Endodermal cell (in vitro differentiated cells): ENCODE measurements at regions not wholly inside any gene's neighbourhood (a gene's known extent, or its start where the extent isn't known, plus 50 kb on each side); places are given as distances from the start of the nearest gene placed in this dataset.

ENCODE experiments used
- DNase-seq: peaks from one replicate; pipeline ENCODE4 v3.0.0-alpha.2; 2017
- H3K27ac ChIP-seq: 2 replicates; pipeline ENCODE4 v1.5.1; 2013; ENCODE audit warnings: mild to moderate bottlenecking, low read depth, low read length, moderate library complexity
- H3K27me3 ChIP-seq: 2 replicates; pipeline ENCODE4 v1.6.1; 2013; ENCODE audit warnings: mild to moderate bottlenecking, low read length, moderate library complexity; ENCODE audit not compliant: insufficient read depth, control insufficient read depth, poor library complexity, severe bottlenecking
- H3K36me3 ChIP-seq: 2 replicates; pipeline ENCODE4 v1.7.0; 2013; ENCODE audit warnings: mild to moderate bottlenecking, low read length, moderate library complexity; ENCODE audit not compliant: control insufficient read depth, insufficient read depth
- H3K4me1 ChIP-seq: one replicate; pipeline ENCODE4 v1.7.0; 2013; ENCODE audit warnings: low read length; ENCODE audit not compliant: control insufficient read depth, insufficient read depth
- H3K4me3 ChIP-seq: 2 replicates; pipeline ENCODE4 v1.5.1; 2013; ENCODE audit warnings: mild to moderate bottlenecking, low read length, moderate library complexity
- H3K9ac ChIP-seq: 2 replicates; pipeline ENCODE4 v1.6.1; 2013; ENCODE audit warnings: mild to moderate bottlenecking, low read length, moderate library complexity; ENCODE audit not compliant: poor library complexity, severe bottlenecking; ENCODE audit errors: extremely low read depth
- H3K9me3 ChIP-seq: 2 replicates; pipeline ENCODE4 v1.6.1; 2013; ENCODE audit warnings: mild to moderate bottlenecking, low read length, moderate library complexity; ENCODE audit not compliant: control insufficient read depth
- H3K27ac Mint-ChIP-seq: 2 replicates; pipeline ENCODE4 v1.8.0; 2020; ENCODE audit warnings: mixed read lengths
- H3K27me3 Mint-ChIP-seq: 2 replicates; pipeline ENCODE4 v1.8.0; 2021; ENCODE audit warnings: mild to moderate bottlenecking, mixed read lengths; ENCODE audit not compliant: insufficient read depth
- H3K36me3 Mint-ChIP-seq: 2 replicates; pipeline ENCODE4 v1.8.0; 2020; ENCODE audit warnings: low read depth, mixed read lengths
- H3K4me1 Mint-ChIP-seq: 2 replicates; pipeline ENCODE4 v1.8.0; 2020; ENCODE audit warnings: mixed read lengths
- H3K4me3 Mint-ChIP-seq: 2 replicates; pipeline ENCODE4 v1.8.0; 2020; ENCODE audit warnings: mild to moderate bottlenecking, moderate library complexity, mixed read lengths
- H3K9me3 Mint-ChIP-seq: 2 replicates; pipeline ENCODE4 v1.8.0; 2020; ENCODE audit warnings: mild to moderate bottlenecking, mixed read lengths
- CTCF ChIP-seq: fragments of 200-600 bp; sonication (generic); conservative IDR thresholded peaks from 2 replicates; pipeline ENCODE4 v1.5.0; 2021; ENCODE audit warnings: antibody characterized with exemption, mild to moderate bottlenecking
- WGBS, 2 experiments: methylation state at CpG; one replicate each; pipeline versions ENCODE4 v1.1.5 to v1.1.7; 2013; ENCODE audit warnings: missing lambda C conversion rate in 2 of 2, mixed read lengths in 1 of 2; ENCODE audit not compliant: insufficient coverage in 1 of 2, insufficient read length in 1 of 2; 5-methylcytosine and 5-hydroxymethylcytosine counted together

DNA sequence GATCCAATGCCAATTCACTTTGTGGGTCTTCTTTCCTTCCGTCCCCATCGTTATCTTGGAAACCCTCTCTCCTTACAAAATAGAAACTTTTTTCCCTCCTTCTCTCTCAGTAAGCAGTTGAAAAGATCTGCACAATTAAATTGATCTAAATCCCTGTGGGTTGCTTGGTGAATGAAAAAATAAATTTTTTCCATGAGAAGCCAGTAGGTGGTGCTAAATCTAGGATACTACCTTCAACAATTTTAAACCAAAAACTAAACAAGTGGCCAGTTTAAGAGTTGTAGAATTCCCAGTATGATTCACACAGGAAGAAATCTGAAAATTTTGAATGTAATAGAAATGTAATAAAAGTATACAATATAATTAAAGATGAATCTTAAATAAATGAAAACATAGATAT lies 990.3 kb upstream of the ZNF722 start:
- no peak for DNase-seq
- no peaks in the 10 kb centered on the region for H3K36me3 ChIP-seq
- TF ChIP-seq CTCF: peak; percentile 59
- Mint-ChIP-seq H3K27ac (no peak overlapping the region), H3K4me3 (no peak overlapping the region), H3K27me3 (no peaks in the 10 kb centered on the region), H3K4me1 (no peaks in the 10 kb centered on the region), H3K36me3 (peaks cover 5% of the 10 kb centered on the region), H3K9me3 (peaks cover 87% of the 10 kb centered on the region)
- no peak overlapping the region for H3K4me3 ChIP-seq
- H3K27ac ChIP-seq: no peak overlapping the region
- H3K9ac ChIP-seq: no peak overlapping the region
- peaks cover 80% of the 10 kb centered on the region for H3K9me3 ChIP-seq
- H3K27me3 ChIP-seq: no peaks in the 10 kb centered on the region
- WGBS, 2 experiments: 76 to 100% methylated on average over 2 of the region's 2 CpGs
- H3K4me1 ChIP-seq: no peaks in the 10 kb centered on the region

- peaks cover 91% of the 10 kb centered on the region for H3K9me3 Mint-ChIP-seq
- H3K36me3 Mint-ChIP-seq: peaks cover 6% of the 10 kb centered on the region
- no peak for DNase-seq
- no peak overlapping the region for H3K9ac ChIP-seq
- no peaks in the 10 kb centered on the region for H3K4me1 ChIP-seq
- H3K4me3 ChIP-seq: no peak overlapping the region
- no peaks in the 10 kb centered on the region for H3K27me3 Mint-ChIP-seq
- no peaks in the 10 kb centered on the region for H3K27me3 ChIP-seq
- no peaks in the 10 kb centered on the region for H3K4me1 Mint-ChIP-seq
- H3K27ac Mint-ChIP-seq: no peak overlapping the region
- no peak overlapping the region for H3K27ac ChIP-seq
- TF ChIP-seq CTCF: no peak
- H3K4me3 Mint-ChIP-seq: no peak overlapping the region
- peaks cover 81% of the 10 kb centered on the region for H3K9me3 ChIP-seq
- H3K36me3 ChIP-seq: no peaks in the 10 kb centered on the region
- 79 to 86% methylated on average over 4 to 7 of the region's 7 CpGs for WGBS, 2 experiments
These were observed 988.9 kb upstream of the ZNF722 start for GRCh38 chr7:63009771-63010170.

DNA sequence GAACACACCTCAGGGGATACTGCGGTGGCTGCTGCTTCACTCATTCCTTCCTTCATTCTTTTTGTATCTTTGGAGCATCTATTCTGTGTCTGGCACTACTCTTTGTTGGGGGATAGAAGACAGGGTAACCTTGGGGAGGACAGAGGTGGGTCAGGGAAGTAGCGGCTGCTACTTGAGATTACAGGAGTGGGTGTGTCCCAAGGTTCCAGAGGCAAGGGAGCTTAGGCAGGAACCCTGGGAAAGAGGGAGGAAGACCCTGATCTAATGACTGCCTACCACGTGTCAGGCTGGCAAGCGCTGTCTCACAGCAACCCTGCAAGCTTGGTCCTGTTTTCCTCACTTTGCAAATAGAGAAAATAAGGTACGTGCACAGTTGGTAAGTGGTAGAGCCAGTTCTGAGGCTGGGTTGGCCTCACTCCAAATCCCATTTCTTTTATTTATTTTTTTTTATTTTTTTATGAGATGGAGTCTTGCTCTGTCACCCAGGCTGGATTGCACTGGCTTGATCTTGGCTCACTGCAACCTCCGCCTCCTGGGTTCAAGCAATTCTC lies 985.9 kb upstream of the ZNF722 start:
- TF ChIP-seq CTCF: no peak
- Mint-ChIP-seq H3K27ac (no peak overlapping the region), H3K4me1 (no peaks in the 10 kb centered on the region), H3K4me3 (no peak overlapping the region), H3K27me3 (no peaks in the 10 kb centered on the region), H3K36me3 (peaks cover 13% of the 10 kb centered on the region), H3K9me3 (peaks cover 98% of the 10 kb centered on the region)
- H3K27me3 ChIP-seq: no peaks in the 10 kb centered on the region
- no peak overlapping the region for H3K27ac ChIP-seq
- no peak overlapping the region for H3K4me3 ChIP-seq
- no peaks in the 10 kb centered on the region for H3K4me1 ChIP-seq
- H3K36me3 ChIP-seq: no peaks in the 10 kb centered on the region
- DNase-seq: no peak
- no peak overlapping the region for H3K9ac ChIP-seq
- peaks cover 81% of the 10 kb centered on the region for H3K9me3 ChIP-seq
- WGBS, 2 experiments: 62 to 64% methylated on average over 4 to 6 of the region's 6 CpGs
